ENCODE measurements at regions not wholly inside any gene's neighbourhood (a gene's known extent, or its start where the extent isn't known, plus 50 kb on each side); places are given as distances from the start of the nearest gene placed in this dataset.

DNA sequence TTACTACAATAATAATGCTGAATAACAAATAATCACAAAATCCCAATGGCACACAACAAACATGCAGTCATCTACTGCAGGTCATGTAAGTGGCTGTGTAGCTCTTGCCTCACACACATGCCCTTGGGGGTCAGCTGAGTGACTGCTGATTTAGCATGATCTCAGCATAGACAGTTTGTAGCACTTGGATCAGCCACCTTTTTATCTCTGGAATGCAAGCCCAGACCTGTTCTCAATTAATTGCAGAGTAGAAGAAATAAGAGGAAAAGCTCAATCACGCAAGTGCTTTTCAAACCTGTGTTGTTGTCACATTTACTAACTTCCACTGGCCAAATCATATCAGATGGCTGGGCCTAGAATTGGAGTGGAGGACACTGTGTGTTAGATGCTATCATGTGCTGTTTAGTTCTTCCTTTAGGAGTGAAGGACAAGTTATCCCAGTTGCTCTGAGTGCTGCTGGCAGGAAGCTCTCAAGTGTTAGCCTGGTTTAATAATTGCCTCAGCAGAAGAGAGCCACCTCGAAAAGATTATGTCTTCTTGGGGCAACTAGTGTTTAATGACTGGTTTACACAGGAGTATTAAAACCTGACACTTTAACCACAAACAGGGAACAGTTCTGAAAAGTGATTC lies 128.3 kb upstream of the EPHA5 start:
- DNase-seq (ENCODE audit: low read depth, low spot score) (no peak), ATAC-seq (no peak)
- POLR2A ChIA-PET: no interaction called here
- CTCF ChIA-PET: no interaction called here
- Histone ChIP-seq H3K4me1 (ENCODE audit: control insufficient read depth, insufficient read depth, low read length) (no peaks in the 10 kb centered on the region), H3K27ac (ENCODE audit: low read length) (no peak overlapping the region), H3K36me3 (ENCODE audit: control insufficient read depth, insufficient read depth, low read length) (no peaks in the 10 kb centered on the region), H3K9me3 (ENCODE audit: control insufficient read depth, insufficient read depth, low read depth, low read length) (no peaks in the 10 kb centered on the region), H3K4me3 (ENCODE audit: low read depth in 2 of 2, low read length in 2 of 2) (no peak overlapping the region), H3K27me3 (ENCODE audit: control insufficient read depth, insufficient read depth, low read length) (no peaks in the 10 kb centered on the region)
- TF ChIP-seq POLR2AphosphoS5 (IDR thresholded peaks at IDR 0.05; ENCODE audit: low read depth, low read length): no peak
- BruUV-seq (replicated peaks): no TSS peak
- in situ Hi-C loops (cut with HindIII; ENCODE audit: low pct_unique_long_range_greater_than_20kb, low sequenced_read_pairs): no loop called here
- intact Hi-C loops (cut with micrococcal nuclease; ENCODE audit: unreplicated experiment): no loop called here

DNA sequence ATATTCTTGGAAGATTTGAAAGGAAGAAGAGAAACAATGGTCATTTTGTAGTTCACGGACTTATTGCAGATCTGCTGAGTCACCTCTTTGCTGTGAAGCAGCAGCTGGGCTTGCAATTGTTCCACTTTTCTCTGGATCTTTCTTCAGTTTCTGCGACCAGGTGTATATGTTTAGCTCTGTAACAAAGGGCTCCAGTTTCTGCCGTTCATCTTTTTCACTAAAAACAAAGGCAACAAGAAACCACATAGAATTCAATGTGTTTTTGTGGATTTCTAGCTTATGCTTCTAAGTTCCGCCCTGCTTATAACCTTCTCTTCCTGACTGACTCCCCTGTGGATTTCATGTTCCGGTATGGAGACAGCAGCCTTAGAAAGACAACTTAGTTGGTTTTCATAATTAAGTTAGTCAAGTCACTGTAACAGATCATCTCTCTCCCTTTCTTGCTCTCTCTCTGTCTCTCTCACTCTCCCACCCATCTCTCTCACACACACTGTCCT lies 121.6 kb upstream of the EPHA5 start:
- ChIA-PET POLR2A (no interaction called here), CTCF (no interaction called here)
- ATAC-seq (no peak), DNase-seq (ENCODE audit: low read depth, low spot score) (no peak)
- TF ChIP-seq, protein P1, sequence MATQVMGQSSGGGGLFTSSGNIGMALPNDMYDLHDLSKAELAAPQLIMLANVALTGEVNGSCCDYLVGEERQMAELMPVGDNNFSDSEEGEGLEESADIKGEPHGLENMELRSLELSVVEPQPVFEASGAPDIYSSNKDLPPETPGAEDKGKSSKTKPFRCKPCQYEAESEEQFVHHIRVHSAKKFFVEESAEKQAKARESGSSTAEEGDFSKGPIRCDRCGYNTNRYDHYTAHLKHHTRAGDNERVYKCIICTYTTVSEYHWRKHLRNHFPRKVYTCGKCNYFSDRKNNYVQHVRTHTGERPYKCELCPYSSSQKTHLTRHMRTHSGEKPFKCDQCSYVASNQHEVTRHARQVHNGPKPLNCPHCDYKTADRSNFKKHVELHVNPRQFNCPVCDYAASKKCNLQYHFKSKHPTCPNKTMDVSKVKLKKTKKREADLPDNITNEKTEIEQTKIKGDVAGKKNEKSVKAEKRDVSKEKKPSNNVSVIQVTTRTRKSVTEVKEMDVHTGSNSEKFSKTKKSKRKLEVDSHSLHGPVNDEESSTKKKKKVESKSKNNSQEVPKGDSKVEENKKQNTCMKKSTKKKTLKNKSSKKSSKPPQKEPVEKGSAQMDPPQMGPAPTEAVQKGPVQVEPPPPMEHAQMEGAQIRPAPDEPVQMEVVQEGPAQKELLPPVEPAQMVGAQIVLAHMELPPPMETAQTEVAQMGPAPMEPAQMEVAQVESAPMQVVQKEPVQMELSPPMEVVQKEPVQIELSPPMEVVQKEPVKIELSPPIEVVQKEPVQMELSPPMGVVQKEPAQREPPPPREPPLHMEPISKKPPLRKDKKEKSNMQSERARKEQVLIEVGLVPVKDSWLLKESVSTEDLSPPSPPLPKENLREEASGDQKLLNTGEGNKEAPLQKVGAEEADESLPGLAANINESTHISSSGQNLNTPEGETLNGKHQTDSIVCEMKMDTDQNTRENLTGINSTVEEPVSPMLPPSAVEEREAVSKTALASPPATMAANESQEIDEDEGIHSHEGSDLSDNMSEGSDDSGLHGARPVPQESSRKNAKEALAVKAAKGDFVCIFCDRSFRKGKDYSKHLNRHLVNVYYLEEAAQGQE (IDR thresholded peaks at IDR 0.05; ENCODE audit: insufficient read depth in 1 of 2, low read depth in 2 of 2, low read length in 1 of 2): no peak
- Histone ChIP-seq H3K36me3 (ENCODE audit: control insufficient read depth, insufficient read depth, low read length) (no peaks in the 10 kb centered on the region), H3K27me3 (ENCODE audit: control insufficient read depth, insufficient read depth, low read length) (no peaks in the 10 kb centered on the region), H3K4me3 (ENCODE audit: low read depth in 2 of 2, low read length in 2 of 2) (no peak overlapping the region), H3K27ac (ENCODE audit: low read length) (no peak overlapping the region), H3K9me3 (ENCODE audit: control insufficient read depth, insufficient read depth, low read depth, low read length) (no peaks in the 10 kb centered on the region), H3K4me1 (ENCODE audit: control insufficient read depth, insufficient read depth, low read length) (no peaks in the 10 kb centered on the region)
- BruUV-seq (replicated peaks): no TSS peak
- in situ Hi-C loops (cut with HindIII; ENCODE audit: low pct_unique_long_range_greater_than_20kb, low sequenced_read_pairs) (no loop called here), intact Hi-C loops (cut with micrococcal nuclease; ENCODE audit: unreplicated experiment) (no loop called here)

DNA sequence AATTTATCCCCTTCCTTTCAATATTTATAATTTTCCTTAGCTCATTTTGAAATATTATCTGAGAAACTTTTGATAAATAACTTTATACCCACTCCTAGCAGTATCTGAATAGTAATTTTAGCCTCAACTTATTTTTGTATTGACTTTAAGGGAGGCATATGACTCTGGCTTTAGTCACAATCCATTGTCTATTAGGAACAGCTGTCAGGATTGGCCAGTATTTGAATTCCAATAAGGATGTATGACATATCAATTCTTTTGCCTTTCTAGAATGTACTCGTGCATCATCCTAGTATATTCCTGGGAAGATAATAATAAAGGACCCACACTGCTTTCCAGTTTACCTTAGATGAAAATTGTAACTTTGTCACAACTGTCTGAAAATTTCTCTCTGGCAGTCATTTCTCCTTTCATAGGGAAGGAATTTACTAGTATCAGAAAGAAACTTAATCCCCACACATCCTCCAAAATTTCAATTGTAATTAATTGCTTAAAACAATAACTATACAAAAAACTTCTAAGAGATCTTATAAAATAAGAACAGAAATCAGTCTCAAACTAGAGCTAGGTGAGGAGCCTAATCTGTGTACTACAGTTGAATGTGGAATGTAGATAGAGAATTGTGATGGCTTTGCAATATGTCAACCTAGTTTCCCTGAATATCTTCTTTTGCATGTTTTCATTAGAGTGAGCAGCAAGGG lies 121.0 kb upstream of the EPHA5 start:
- Histone ChIP-seq H3K9me3 (ENCODE audit: control insufficient read depth, insufficient read depth, low read depth, low read length) (no peaks in the 10 kb centered on the region), H3K4me3 (ENCODE audit: low read depth in 2 of 2, low read length in 2 of 2) (no peak overlapping the region), H3K27ac (ENCODE audit: low read length) (no peak overlapping the region), H3K27me3 (ENCODE audit: control insufficient read depth, insufficient read depth, low read length) (no peaks in the 10 kb centered on the region), H3K36me3 (ENCODE audit: control insufficient read depth, insufficient read depth, low read length) (no peaks in the 10 kb centered on the region), H3K4me1 (ENCODE audit: control insufficient read depth, insufficient read depth, low read length) (no peaks in the 10 kb centered on the region)
- in situ Hi-C loops (cut with HindIII; ENCODE audit: low pct_unique_long_range_greater_than_20kb, low sequenced_read_pairs) (no loop called here), intact Hi-C loops (cut with micrococcal nuclease; ENCODE audit: unreplicated experiment) (no loop called here)
- ATAC-seq (no peak), DNase-seq (ENCODE audit: low read depth, low spot score) (no peak)
- CTCF ChIA-PET: no interaction called here
- TF ChIP-seq, protein P2, sequence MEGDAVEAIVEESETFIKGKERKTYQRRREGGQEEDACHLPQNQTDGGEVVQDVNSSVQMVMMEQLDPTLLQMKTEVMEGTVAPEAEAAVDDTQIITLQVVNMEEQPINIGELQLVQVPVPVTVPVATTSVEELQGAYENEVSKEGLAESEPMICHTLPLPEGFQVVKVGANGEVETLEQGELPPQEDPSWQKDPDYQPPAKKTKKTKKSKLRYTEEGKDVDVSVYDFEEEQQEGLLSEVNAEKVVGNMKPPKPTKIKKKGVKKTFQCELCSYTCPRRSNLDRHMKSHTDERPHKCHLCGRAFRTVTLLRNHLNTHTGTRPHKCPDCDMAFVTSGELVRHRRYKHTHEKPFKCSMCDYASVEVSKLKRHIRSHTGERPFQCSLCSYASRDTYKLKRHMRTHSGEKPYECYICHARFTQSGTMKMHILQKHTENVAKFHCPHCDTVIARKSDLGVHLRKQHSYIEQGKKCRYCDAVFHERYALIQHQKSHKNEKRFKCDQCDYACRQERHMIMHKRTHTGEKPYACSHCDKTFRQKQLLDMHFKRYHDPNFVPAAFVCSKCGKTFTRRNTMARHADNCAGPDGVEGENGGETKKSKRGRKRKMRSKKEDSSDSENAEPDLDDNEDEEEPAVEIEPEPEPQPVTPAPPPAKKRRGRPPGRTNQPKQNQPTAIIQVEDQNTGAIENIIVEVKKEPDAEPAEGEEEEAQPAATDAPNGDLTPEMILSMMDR (IDR thresholded peaks at IDR 0.05): no peak
- TF ChIP-seq, protein P1 (IDR thresholded peaks at IDR 0.05; ENCODE audit: insufficient read depth in 1 of 2, low read depth in 2 of 2, low read length in 1 of 2): no peak
- TF ChIP-seq POLR2AphosphoS5 (IDR thresholded peaks at IDR 0.05; ENCODE audit: low read depth, low read length) (no peak), SIN3A (IDR thresholded peaks at IDR 0.05; ENCODE audit: borderline replicate concordance, insufficient read depth, low read depth, low read length) (no peak), TCF7L2 (IDR thresholded peaks at IDR 0.05; ENCODE audit: low read depth, low read length) (no peak)
- BruUV-seq (replicated peaks): no TSS peak
- POLR2A ChIA-PET: no interaction called here

Measured in Panc1 (cell line).